ENCODE measurements at regions not wholly inside any gene's neighbourhood (a gene's known extent, or its start where the extent isn't known, plus 50 kb on each side); places are given as distances from the start of the nearest gene placed in this dataset.

GRCh38 chr4:126087101-126087500, 772.3 kb downstream of the FAT4 start:
- ATAC-seq (ENCODE audit: low read depth) (no peak), DNase-seq (no peak)
- no peak overlapping the region for H3K4me2 ChIP-seq (replicated peaks; ENCODE audit: low read depth, low read length, poor library complexity, severe bottlenecking)
- H2AFZ ChIP-seq (ENCODE audit: insufficient read depth, low read depth, low read length, poor library complexity, severe bottlenecking), result no peak overlapping the region
- no peaks in the 10 kb centered on the region for H3K27me3 ChIP-seq (replicated peaks in 1 of 4; ENCODE audit: control extremely low read depth in 1 of 4, control insufficient read depth in 3 of 4, insufficient read depth in 4 of 4, low read length in 3 of 4)
- no peak overlapping the region for H3K4me3 Mint-ChIP-seq
- no peak for TF ChIP-seq CTCF (IDR thresholded peaks at IDR 0.05)
- TF ChIP-seq EZH2 (IDR thresholded peaks at IDR 0.05; ENCODE audit: borderline replicate concordance, insufficient read depth, low read depth, low read length, poor library complexity, severe bottlenecking), result no peak
- no peaks in the 10 kb centered on the region for H3K27me3 Mint-ChIP-seq
- ChIA-PET CTCF (no interaction called here), POLR2A (no interaction called here)
- H3K79me2 ChIP-seq (ENCODE audit: control insufficient read depth, insufficient read depth, low read length), result no peaks in the 10 kb centered on the region
- no peak overlapping the region for H3K4me3 ChIP-seq (ENCODE audit: control extremely low read depth in 1 of 5, extremely low read depth in 1 of 5, insufficient read depth in 1 of 5, low read depth in 2 of 5, low read length in 4 of 5)
- H4K20me1 ChIP-seq (ENCODE audit: control insufficient read depth, insufficient read depth, low read length, poor library complexity, severe bottlenecking), result no peaks in the 10 kb centered on the region
- H3K9ac ChIP-seq (ENCODE audit: low read length), result no peak overlapping the region
- no peaks in the 10 kb centered on the region for H3K9me3 ChIP-seq (ENCODE audit: control extremely low read depth in 1 of 3, control insufficient read depth in 2 of 3, insufficient read depth in 1 of 3, low read length in 2 of 3)
- H3K4me1 ChIP-seq (ENCODE audit: control insufficient read depth in 2 of 2, insufficient read depth in 2 of 2, low read length in 2 of 2), result no peaks in the 10 kb centered on the region
- peaks cover 3% of the 10 kb centered on the region for H3K9me3 Mint-ChIP-seq (ENCODE audit: insufficient read depth)
- H3K36me3 ChIP-seq (replicated peaks in 1 of 2; ENCODE audit: control extremely low read depth in 1 of 2, control insufficient read depth in 1 of 2, extremely low read depth in 1 of 2, insufficient read depth in 2 of 2, low read length in 1 of 2), result no peaks in the 10 kb centered on the region
- H3K27ac ChIP-seq (ENCODE audit: low read length in 2 of 2), result no peak overlapping the region
- no peak overlapping the region for H3K27ac Mint-ChIP-seq
- no peaks in the 10 kb centered on the region for H3K4me1 Mint-ChIP-seq
- intact Hi-C loops (cut with micrococcal nuclease), result no loop called here

GRCh38 chr4:126097155-126097799, 782.5 kb downstream of the FAT4 start:
- no peak for DNase-seq
- Mint-ChIP-seq H3K9me3 (ENCODE audit: insufficient read depth) (peaks cover 2% of the 10 kb centered on the region), H3K4me3 (no peak overlapping the region), H3K27ac (no peak overlapping the region), H3K27me3 (no peaks in the 10 kb centered on the region), H3K4me1 (no peaks in the 10 kb centered on the region)
- Histone ChIP-seq H3K36me3 (replicated peaks in 1 of 2; ENCODE audit: control extremely low read depth in 1 of 2, control insufficient read depth in 1 of 2, extremely low read depth in 1 of 2, insufficient read depth in 2 of 2, low read length in 1 of 2) (no peaks in the 10 kb centered on the region), H3K9me3 (ENCODE audit: control extremely low read depth in 1 of 3, control insufficient read depth in 2 of 3, insufficient read depth in 1 of 3, low read length in 2 of 3) (no peaks in the 10 kb centered on the region), H3K27ac (ENCODE audit: low read length in 2 of 2) (no peak overlapping the region), H3K4me1 (ENCODE audit: control insufficient read depth in 2 of 2, insufficient read depth in 2 of 2, low read length in 2 of 2) (no peaks in the 10 kb centered on the region), H3K79me2 (ENCODE audit: control insufficient read depth, insufficient read depth, low read length) (no peaks in the 10 kb centered on the region), H4K20me1 (ENCODE audit: control insufficient read depth, insufficient read depth, low read length, poor library complexity, severe bottlenecking) (no peaks in the 10 kb centered on the region), H2AFZ (ENCODE audit: insufficient read depth, low read depth, low read length, poor library complexity, severe bottlenecking) (no peak overlapping the region), H3K9ac (ENCODE audit: low read length) (no peak overlapping the region), H3K27me3 (replicated peaks in 1 of 4; ENCODE audit: control extremely low read depth in 1 of 4, control insufficient read depth in 3 of 4, insufficient read depth in 4 of 4, low read length in 3 of 4) (no peaks in the 10 kb centered on the region), H3K4me2 (replicated peaks; ENCODE audit: low read depth, low read length, poor library complexity, severe bottlenecking) (no peak overlapping the region), H3K4me3 (ENCODE audit: control extremely low read depth in 1 of 5, extremely low read depth in 1 of 5, insufficient read depth in 1 of 5, low read depth in 2 of 5, low read length in 4 of 5) (no peak overlapping the region)
- 87% methylated on average over 2 of the region's 4 CpGs for WGBS (ENCODE audit: insufficient coverage)
- ChIA-PET POLR2A (no interaction called here), CTCF (no interaction called here)
- TF ChIP-seq EZH2 (IDR thresholded peaks at IDR 0.05; ENCODE audit: borderline replicate concordance, insufficient read depth, low read depth, low read length, poor library complexity, severe bottlenecking), result no peak
- TF ChIP-seq CTCF (IDR thresholded peaks at IDR 0.05), result no peak
- no peak for ATAC-seq (ENCODE audit: low read depth)
- intact Hi-C loops (cut with micrococcal nuclease), result no loop called here

All from B cell (primary cell).